Parathyroid adenoma (tissue), 2 donors: ENCODE measurements at regions not wholly inside any gene's neighbourhood (a gene's known extent, or its start where the extent isn't known, plus 50 kb on each side); places are given as distances from the start of the nearest gene placed in this dataset.

ENCODE experiments used
- H2AFZ ChIP-seq: fragments of 300-600 bp; sonication (generic); one replicate; pipeline ENCODE4 v1.7.0; 2017; ENCODE audit warnings: antibody characterized with exemption, mild to moderate bottlenecking
- H3K27ac ChIP-seq: fragments of 300-600 bp; sonication (generic); one replicate; pipeline ENCODE4 v1.7.0; 2017
- H3K27me3 ChIP-seq: fragments of 300-600 bp; sonication (generic); one replicate; pipeline ENCODE4 v1.7.0; 2017; ENCODE audit warnings: low read length; ENCODE audit not compliant: control insufficient read depth, insufficient read depth
- H3K36me3 ChIP-seq: fragments of 300-600 bp; sonication (generic); one replicate; pipeline ENCODE4 v1.7.0; 2017; ENCODE audit warnings: low read length; ENCODE audit not compliant: control insufficient read depth, insufficient read depth
- H3K4me1 ChIP-seq: fragments of 300-600 bp; sonication (generic); one replicate; pipeline ENCODE4 v1.7.0; 2017; ENCODE audit warnings: control low read depth
- H3K4me2 ChIP-seq: fragments of 300-600 bp; sonication (generic); one replicate; pipeline ENCODE4 v1.7.0; 2017; ENCODE audit warnings: low read length
- H3K4me3 ChIP-seq: fragments of 300-600 bp; sonication (generic); one replicate; pipeline ENCODE4 v1.7.0; 2017; ENCODE audit warnings: low read depth, low read length
- H3K79me2 ChIP-seq: fragments of 300-600 bp; sonication (generic); one replicate; pipeline ENCODE4 v1.7.0; 2017; ENCODE audit warnings: control low read depth
- H3K9ac ChIP-seq: fragments of 300-600 bp; sonication (generic); one replicate; pipeline ENCODE4 v1.7.0; 2017; ENCODE audit warnings: mild to moderate bottlenecking
- H3K9me3 ChIP-seq: fragments of 300-600 bp; sonication (generic); one replicate; pipeline ENCODE4 v1.7.0; 2017; ENCODE audit warnings: low read length; ENCODE audit not compliant: control insufficient read depth
- CTCF ChIP-seq: fragments of 300-600 bp; sonication (generic); IDR thresholded peaks from one replicate; pipeline ENCODE4 v1.7.0; 2017; ENCODE audit warnings: antibody characterized with exemption, mild to moderate bottlenecking
- donor health status: primary hyperparathyroidism.

- H3K4me2 ChIP-seq: no peak overlapping the region
- no peak overlapping the region for H3K27ac ChIP-seq
- no peak for TF ChIP-seq CTCF
- H3K9ac ChIP-seq: no peak overlapping the region
- H3K9me3 ChIP-seq: no peaks in the 10 kb centered on the region
- H3K27me3 ChIP-seq: no peaks in the 10 kb centered on the region
- no peaks in the 10 kb centered on the region for H3K36me3 ChIP-seq
- H3K4me1 ChIP-seq: no peaks in the 10 kb centered on the region
- H3K4me3 ChIP-seq: no peak overlapping the region
- no peak overlapping the region for H2AFZ ChIP-seq
- no peaks in the 10 kb centered on the region for H3K79me2 ChIP-seq
Observed at GRCh38 chr18:1049173-1049572, 144.5 kb downstream of the ADCYAP1 start.

- no peaks in the 10 kb centered on the region for H3K36me3 ChIP-seq
- H3K4me3 ChIP-seq: no peak overlapping the region
- H3K9me3 ChIP-seq: no peaks in the 10 kb centered on the region
- H3K4me2 ChIP-seq: no peak overlapping the region
- no peaks in the 10 kb centered on the region for H3K27me3 ChIP-seq
- H3K9ac ChIP-seq: no peak overlapping the region
- H3K79me2 ChIP-seq: no peaks in the 10 kb centered on the region
- H2AFZ ChIP-seq: no peak overlapping the region
- no peaks in the 10 kb centered on the region for H3K4me1 ChIP-seq
- no peak overlapping the region for H3K27ac ChIP-seq
- TF ChIP-seq CTCF: no peak
Observed at GRCh38 chr18:1050012-1050657, 145.5 kb downstream of the ADCYAP1 start.

GRCh38 chr18:1052301-1052700 is 147.6 kb downstream of the ADCYAP1 start:
- H3K4me1 ChIP-seq: no peaks in the 10 kb centered on the region
- no peak overlapping the region for H2AFZ ChIP-seq
- H3K36me3 ChIP-seq: no peaks in the 10 kb centered on the region
- H3K27ac ChIP-seq: no peak overlapping the region
- no peak for TF ChIP-seq CTCF
- no peak overlapping the region for H3K4me3 ChIP-seq
- no peaks in the 10 kb centered on the region for H3K27me3 ChIP-seq
- no peaks in the 10 kb centered on the region for H3K9me3 ChIP-seq
- H3K79me2 ChIP-seq: no peaks in the 10 kb centered on the region
- no peak overlapping the region for H3K9ac ChIP-seq
- H3K4me2 ChIP-seq: no peak overlapping the region

- no peak for TF ChIP-seq CTCF
- H3K27me3 ChIP-seq: no peaks in the 10 kb centered on the region
- H3K4me1 ChIP-seq: no peaks in the 10 kb centered on the region
- no peak overlapping the region for H2AFZ ChIP-seq
- no peak overlapping the region for H3K4me2 ChIP-seq
- no peaks in the 10 kb centered on the region for H3K79me2 ChIP-seq
- H3K36me3 ChIP-seq: no peaks in the 10 kb centered on the region
- H3K4me3 ChIP-seq: no peak overlapping the region
- H3K9me3 ChIP-seq: no peaks in the 10 kb centered on the region
- no peak overlapping the region for H3K9ac ChIP-seq
- H3K27ac ChIP-seq: no peak overlapping the region
Observed at GRCh38 chr18:1053331-1054315, 149.0 kb downstream of the ADCYAP1 start.
